GM19395 (cell line): ENCODE measurements at regions not wholly inside any gene's neighbourhood (a gene's known extent, or its start where the extent isn't known, plus 50 kb on each side); places are given as distances from the start of the nearest gene placed in this dataset.

Experiments
- ATAC-seq: cut with Tn5 transposase; IDR thresholded peaks from one replicate; pipeline ENCODE4 v1.9.1; 2021; ENCODE audit warnings: mild to moderate bottlenecking, moderate library complexity; ENCODE audit not compliant: unreplicated experiment

GRCh38 chr16:50469744-50470321 is 78.4 kb upstream of the NKD1 start:
- no peak for ATAC-seq

DNA sequence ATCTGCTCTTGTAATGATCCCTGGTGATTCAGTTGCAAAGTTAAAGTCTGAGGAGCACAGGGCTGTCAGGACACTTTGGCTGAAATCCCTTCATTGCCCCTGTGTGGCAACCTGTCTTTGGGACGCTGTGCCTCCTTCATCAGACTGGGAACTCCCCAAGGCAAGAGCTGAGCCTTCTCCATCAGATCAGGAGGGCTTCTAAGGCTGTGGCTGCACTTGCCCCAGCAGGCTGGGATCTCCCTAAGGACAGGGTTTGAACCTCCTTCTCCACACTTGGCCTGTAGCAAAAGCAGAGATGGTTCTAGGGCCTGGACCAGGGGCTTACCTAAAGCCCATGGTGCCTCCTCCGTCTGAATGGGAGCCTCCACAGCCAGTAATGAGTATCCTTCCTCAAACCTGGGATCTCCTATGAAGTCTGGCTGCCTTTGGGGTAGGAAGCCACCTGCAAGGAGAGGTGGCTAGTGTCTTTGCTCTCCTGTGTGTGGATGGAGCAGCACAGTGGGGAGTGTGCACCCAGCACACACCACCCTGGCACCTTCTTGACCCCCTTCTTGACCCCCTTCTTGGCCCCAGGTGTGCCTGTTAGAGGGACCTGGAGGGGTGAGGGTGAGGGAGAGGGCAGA is 79.0 kb upstream of the NKD1 start:
- no peak for ATAC-seq

- ATAC-seq = no peak
Measured at GRCh38 chr16:50468749-50469078, 79.5 kb upstream of the NKD1 start.

DNA sequence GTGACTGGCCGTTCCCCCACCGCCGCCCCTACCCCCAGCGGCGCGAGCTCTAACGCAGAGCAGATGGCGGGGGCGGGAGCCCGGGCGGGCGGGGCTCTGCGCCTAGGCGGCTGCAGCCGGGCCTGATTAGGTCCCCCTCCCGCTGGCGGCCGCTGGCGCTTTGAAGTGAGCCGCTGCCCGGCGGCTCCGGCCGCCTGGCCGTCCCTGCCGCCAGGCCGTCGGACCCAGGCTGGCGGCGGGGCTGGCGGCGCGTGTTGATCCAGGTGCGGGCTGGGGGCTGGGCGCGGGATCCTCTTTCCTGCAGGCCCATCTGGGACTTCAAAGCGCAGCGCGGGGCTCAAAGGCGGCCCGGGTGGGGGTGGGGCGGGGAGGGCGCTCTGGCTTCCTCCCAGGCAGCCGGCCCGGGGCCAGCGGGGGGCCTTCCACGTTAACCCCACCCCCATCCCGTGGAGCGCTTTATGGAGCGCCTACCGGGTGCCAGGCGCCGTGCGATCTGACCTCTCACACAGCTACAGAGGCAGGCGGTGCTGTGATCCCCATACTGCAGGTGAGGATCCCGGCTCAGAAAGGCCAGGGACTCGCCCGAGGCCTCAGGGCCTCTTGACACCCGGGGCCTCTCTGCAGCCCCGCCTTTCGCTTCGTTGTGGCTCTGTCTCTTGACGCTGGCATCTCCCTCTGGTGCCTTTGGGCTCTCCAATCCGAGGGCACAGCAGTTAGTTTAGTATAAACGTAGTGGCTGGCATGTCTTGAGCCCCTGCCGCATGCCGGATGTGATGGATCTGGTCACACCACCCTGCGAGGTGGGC is 80.0 kb upstream of the NKD1 start:
- ATAC-seq = no peak

DNA sequence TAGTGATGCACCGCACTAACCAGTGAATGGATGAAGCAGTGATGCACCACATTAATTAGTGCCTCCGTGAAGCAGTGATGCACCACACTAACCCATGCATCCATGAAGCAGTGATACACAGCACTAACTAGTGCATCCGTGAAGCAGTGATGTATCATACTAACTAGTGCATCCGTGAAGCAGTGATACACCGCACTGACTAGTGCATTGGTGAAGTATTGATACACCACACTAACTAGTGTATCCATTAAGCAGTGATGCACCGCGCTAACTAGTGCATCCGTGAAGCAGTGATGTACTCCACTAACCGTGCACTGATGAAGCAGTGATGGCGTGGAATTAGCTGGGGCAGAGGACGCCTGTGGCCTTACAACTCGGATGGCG is 80.6 kb upstream of the NKD1 start:
- no peak for ATAC-seq

- ATAC-seq = no peak
Measured at GRCh38 chr16:50466170-50466569, 82.0 kb upstream of the NKD1 start.

- ATAC-seq = no peak
Measured at GRCh38 chr16:50464325-50465290, 83.6 kb upstream of the NKD1 start.

DNA sequence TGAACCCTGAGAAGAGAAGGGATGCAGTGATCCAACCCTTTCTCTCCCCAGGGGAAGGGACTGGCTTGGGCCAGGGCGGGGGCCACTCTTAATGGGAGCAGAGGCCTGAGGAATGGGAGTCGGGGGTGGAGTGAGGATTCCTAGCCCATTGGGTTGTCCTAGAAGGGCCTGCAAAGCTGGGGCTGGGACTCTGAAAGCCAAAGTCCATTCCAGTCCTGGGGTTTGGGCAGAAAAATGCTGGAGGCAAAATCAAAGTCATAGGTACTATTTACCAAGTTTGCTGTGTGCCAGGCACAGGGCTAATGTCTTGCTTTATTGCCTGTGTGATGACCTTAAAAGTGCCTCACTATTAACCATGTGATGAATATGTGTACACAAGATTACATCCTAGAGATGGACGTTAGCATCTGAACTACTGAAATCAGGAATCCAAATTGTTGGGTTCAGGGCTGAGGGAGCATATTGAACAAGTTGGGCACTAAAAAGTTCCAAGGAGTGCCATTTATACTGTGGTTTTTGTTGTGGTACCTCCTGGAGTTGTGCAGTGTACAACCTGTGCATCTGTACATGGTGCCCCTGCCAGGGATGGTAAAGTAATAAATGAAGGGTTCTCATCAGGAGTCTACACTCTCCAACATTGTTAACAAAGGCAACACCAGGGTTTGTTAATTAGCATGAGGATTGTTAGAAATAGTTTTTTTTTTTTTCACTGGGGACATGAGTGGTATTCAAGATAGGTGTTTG is 84.4 kb upstream of the NKD1 start:
- ATAC-seq = no peak

- ATAC-seq = no peak
Measured at GRCh38 chr16:50462793-50463507, 85.2 kb upstream of the NKD1 start.

GRCh38 chr16:50461400-50461760 is 86.8 kb upstream of the NKD1 start:
- no peak for ATAC-seq

GRCh38 chr16:50460538-50461399 is 87.4 kb upstream of the NKD1 start:
- no peak for ATAC-seq

GRCh38 chr16:50459496-50460080 is 88.6 kb upstream of the NKD1 start:
- ATAC-seq = no peak

GRCh38 chr16:50458667-50459495 is 89.3 kb upstream of the NKD1 start:
- no peak for ATAC-seq

DNA sequence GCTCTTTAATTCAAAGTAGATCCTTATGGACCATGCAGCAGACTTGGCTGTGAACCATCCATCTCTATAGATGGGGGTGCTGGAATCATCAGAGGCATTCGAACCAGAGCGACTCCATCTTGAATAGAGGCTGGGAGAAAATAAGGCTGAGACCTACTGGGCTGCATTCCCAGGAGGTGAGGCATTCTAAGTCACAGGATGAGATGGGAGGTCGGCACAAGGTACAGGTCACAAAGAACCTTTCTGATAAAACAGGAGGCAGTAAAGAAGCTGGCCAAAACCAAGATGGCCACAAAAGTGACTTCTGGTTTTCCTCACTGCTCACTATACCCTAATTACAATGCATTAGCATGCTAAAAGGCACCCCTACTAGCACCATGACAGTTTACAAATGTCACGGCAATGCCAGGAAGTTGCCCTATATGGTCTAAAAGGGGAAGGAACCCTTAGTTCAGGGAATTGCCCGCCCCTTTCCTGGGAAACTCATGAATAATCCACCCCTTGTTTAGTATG is 89.2 kb upstream of the BRD7 start:
- no peak for ATAC-seq

DNA sequence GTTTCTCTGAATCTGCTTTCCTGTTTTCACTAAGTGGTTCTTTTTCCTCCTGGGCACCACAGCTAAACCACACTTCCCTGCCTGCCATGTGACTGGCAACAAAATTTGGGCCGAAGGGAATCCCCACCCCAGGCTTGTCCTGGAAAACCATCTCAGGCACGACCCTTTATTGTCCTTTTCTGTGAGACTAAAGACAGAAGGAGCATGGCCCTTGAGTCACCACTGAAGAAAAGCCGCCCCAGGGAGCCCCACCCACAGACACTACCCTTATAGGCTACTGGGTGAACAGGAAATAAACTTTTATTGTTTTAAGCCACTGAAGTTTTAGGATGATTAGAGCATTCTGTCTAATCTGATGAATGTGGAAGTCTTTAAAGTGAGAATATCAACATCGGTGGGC is 88.6 kb upstream of the BRD7 start:
- no peak for ATAC-seq

DNA sequence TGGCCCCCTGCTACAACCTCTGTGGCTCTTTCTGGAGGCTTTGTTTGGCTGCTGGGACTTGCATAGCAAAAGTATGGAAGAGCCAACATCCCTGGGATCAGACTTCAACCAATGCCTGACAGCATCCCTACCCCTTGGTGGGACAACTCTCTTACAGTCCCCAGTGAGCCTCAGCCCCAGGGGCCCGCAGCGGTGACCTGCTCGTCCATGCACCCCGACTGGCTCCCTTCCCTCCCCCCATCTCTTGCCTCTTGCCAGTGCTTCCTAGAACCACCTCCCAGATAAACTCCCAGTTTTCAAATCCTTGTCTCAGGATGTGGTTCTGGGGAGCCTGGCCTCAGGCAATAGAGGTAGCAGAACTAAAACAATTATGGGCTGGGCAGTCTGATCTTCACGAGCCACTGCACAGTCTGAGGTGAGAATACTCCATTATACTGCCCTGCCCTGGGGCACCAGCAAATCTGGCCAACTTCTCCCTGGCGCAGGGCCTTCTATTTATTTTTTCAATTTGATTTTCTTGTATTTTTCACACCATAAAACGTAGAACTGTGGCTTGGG is 86.6 kb upstream of the BRD7 start:
- ATAC-seq = no peak

DNA sequence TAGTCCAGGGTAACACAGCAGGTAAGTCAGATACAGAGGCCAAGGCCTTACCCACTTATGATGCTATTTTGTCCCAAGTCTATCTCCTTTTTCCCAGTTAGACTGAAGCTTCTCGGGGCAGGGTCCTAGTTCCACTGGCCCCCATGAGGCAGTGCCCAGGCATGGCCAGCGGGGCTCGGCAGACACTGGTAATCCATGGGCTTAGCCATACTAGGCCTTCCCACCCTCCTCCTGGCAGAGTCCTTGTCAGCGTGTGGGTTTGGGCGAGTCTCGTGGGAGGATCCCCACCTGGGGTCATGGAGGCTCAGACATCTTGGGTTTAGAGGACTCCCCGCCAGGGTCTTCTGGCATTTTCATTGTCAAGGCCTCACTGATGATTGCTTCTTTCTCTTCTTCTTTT is 84.7 kb upstream of the BRD7 start:
- ATAC-seq = no peak
